Mesothelial cell of epicardium (in vitro differentiated cells): ENCODE measurements at regions not wholly inside any gene's neighbourhood (a gene's known extent, or its start where the extent isn't known, plus 50 kb on each side); places are given as distances from the start of the nearest gene placed in this dataset.
A peak's percentile ranks its signal among the peaks of the same experiment; 100 is the strongest.

Experiments used
- DNase-seq, 2 experiments: peaks; one replicate each; pipeline ENCODE4 v3.0.0; 2021; ENCODE audit warnings: low spot score in 2 of 2; ENCODE audit not compliant: unreplicated experiment in 2 of 2
- H3K27ac Mint-ChIP-seq: 2 replicates; pipeline ENCODE4 v1.8.0; 2021; ENCODE audit warnings: mixed read lengths
- H3K27me3 Mint-ChIP-seq: 2 replicates; pipeline ENCODE4 v1.8.0; 2021; ENCODE audit warnings: low read depth, mixed read lengths
- H3K36me3 Mint-ChIP-seq: 2 replicates; pipeline ENCODE4 v1.8.0; 2021; ENCODE audit warnings: mixed read lengths
- H3K4me1 Mint-ChIP-seq: 2 replicates; pipeline ENCODE4 v1.8.0; 2021; ENCODE audit warnings: mixed read lengths
- H3K4me3 Mint-ChIP-seq: 2 replicates; pipeline ENCODE4 v1.8.0; 2021; ENCODE audit warnings: mild to moderate bottlenecking, moderate library complexity, mixed read lengths
- H3K9me3 Mint-ChIP-seq: 2 replicates; pipeline ENCODE4 v1.8.0; 2021; ENCODE audit warnings: mixed read lengths
- CTCF ChIP-seq: fragments of 200-600 bp; sonication (generic); IDR thresholded peaks from one replicate; pipeline ENCODE4 v1.5.0; 2021; ENCODE audit warnings: antibody characterized with exemption; ENCODE audit not compliant: unreplicated experiment

- DNase-seq = no peak
- peaks cover 41% of the 10 kb centered on the region for H3K4me1 Mint-ChIP-seq
- TF ChIP-seq CTCF = no peak
- H3K4me3 Mint-ChIP-seq = no peak overlapping the region
- H3K27ac Mint-ChIP-seq = peak overlapping the region; percentile 6
- H3K36me3 Mint-ChIP-seq = no peaks in the 10 kb centered on the region
- H3K27me3 Mint-ChIP-seq = no peaks in the 10 kb centered on the region
- no peaks in the 10 kb centered on the region for H3K9me3 Mint-ChIP-seq
Measured at GRCh38 chr5:58022055-58022454, 437.8 kb downstream of the PLK2 start.

- no peaks in the 10 kb centered on the region for H3K27me3 Mint-ChIP-seq
- no peaks in the 10 kb centered on the region for H3K36me3 Mint-ChIP-seq
- no peaks in the 10 kb centered on the region for H3K9me3 Mint-ChIP-seq
- H3K27ac Mint-ChIP-seq = no peak overlapping the region
- no peak for TF ChIP-seq CTCF
- peaks cover 42% of the 10 kb centered on the region for H3K4me1 Mint-ChIP-seq
- no peak overlapping the region for H3K4me3 Mint-ChIP-seq
- DNase-seq = no peak
Measured at GRCh38 chr5:58021466-58021865, 438.4 kb downstream of the PLK2 start.

- Mint-ChIP-seq H3K27me3 (no peaks in the 10 kb centered on the region), H3K4me3 (no peak overlapping the region), H3K36me3 (no peaks in the 10 kb centered on the region), H3K4me1 (peaks cover 40% of the 10 kb centered on the region), H3K27ac (peak overlapping the region; percentile 59), H3K9me3 (no peaks in the 10 kb centered on the region)
- no peak for DNase-seq
- no peak for TF ChIP-seq CTCF
Measured at GRCh38 chr5:58019614-58020013, 440.3 kb downstream of the PLK2 start.

- H3K27ac Mint-ChIP-seq = no peak overlapping the region
- no peak overlapping the region for H3K4me3 Mint-ChIP-seq
- TF ChIP-seq CTCF = no peak
- no peak for DNase-seq
- no peaks in the 10 kb centered on the region for H3K9me3 Mint-ChIP-seq
- no peaks in the 10 kb centered on the region for H3K27me3 Mint-ChIP-seq
- peaks cover 38% of the 10 kb centered on the region for H3K4me1 Mint-ChIP-seq
- H3K36me3 Mint-ChIP-seq = no peaks in the 10 kb centered on the region
Measured at GRCh38 chr5:58018016-58018415, 441.9 kb downstream of the PLK2 start.

GRCh38 chr5:58016877-58017276 is 443.0 kb downstream of the PLK2 start:
- Mint-ChIP-seq H3K9me3 (no peaks in the 10 kb centered on the region), H3K4me1 (peaks cover 37% of the 10 kb centered on the region), H3K27ac (no peak overlapping the region), H3K27me3 (no peaks in the 10 kb centered on the region), H3K36me3 (no peaks in the 10 kb centered on the region), H3K4me3 (no peak overlapping the region)
- no peak for TF ChIP-seq CTCF
- no peak for DNase-seq

GRCh38 chr5:58016358-58016757 is 443.5 kb downstream of the PLK2 start:
- Mint-ChIP-seq H3K4me3 (no peak overlapping the region), H3K27me3 (no peaks in the 10 kb centered on the region), H3K27ac (no peak overlapping the region), H3K4me1 (peaks cover 41% of the 10 kb centered on the region), H3K9me3 (no peaks in the 10 kb centered on the region), H3K36me3 (no peaks in the 10 kb centered on the region)
- no peak for DNase-seq
- no peak for TF ChIP-seq CTCF
